ENCODE measurements at regions not wholly inside any gene's neighbourhood (a gene's known extent, or its start where the extent isn't known, plus 50 kb on each side); places are given as distances from the start of the nearest gene placed in this dataset.
"Not testable (repeated sequence)": the region's sequence is repeated elsewhere in the genome, so short reads cannot be mapped to it uniquely, and the experiment has no call there.

DNA sequence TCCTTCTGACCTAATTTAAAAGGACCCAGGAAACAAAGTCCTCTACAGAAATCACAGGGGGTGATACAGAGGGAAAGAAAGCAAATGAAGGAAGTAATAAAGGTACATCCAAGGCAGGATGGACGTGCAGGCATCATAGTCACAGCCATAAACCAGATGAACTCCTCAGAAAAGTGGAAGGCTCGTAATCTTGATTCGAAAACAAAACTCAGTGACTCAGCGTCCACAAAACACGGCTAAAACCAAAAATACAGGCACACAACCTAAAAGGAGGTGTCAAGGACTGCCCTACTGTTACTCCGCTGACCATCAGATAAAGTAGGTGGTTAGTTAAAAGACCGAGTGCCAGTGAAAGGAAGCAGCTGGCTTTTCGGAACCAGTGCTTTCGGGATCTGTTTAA lies 81.5 kb downstream of the TRIM69 start:
- H3K4me3 ChIP-seq (replicated peaks in 1 of 2; ENCODE audit: low read depth in 2 of 2, low read length in 2 of 2); DNase-seq (ENCODE audit: low read depth in 2 of 2): not testable (repeated sequence)

GRCh38 chr15:44819331-44819987 lies 83.1 kb downstream of the TRIM69 start:
- DNase-seq (ENCODE audit: low read depth in 2 of 2): peak; percentile 47 to 52
- H3K4me3 ChIP-seq (replicated peaks in 1 of 2; ENCODE audit: low read depth in 2 of 2, low read length in 2 of 2): not testable (repeated sequence)

DNA sequence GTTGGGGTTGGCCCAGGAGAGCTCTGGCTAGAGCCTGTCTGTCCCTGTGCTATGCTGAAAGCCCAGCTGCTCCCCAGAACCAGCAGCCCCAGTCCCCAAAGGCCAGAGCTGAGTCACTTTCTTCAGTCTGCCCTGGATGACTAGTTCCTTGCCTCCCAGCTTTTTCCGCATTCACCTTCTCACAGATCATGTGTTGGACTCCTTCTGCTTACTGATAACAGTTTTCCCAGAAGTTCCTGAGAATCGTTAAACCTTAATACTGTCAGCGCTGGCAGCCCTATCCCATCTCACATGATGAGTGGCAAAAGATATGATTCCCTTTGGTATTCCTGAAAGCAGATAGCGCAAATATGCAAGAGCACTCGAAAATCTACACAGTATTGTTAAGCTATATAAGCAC lies 84.2 kb downstream of the TRIM69 start:
- DNase-seq (ENCODE audit: low read depth in 2 of 2): peak in 1 of 2 donors; percentile 40
- H3K4me3 ChIP-seq (replicated peaks in 1 of 2; ENCODE audit: low read depth in 2 of 2, low read length in 2 of 2): not testable (repeated sequence)

DNA sequence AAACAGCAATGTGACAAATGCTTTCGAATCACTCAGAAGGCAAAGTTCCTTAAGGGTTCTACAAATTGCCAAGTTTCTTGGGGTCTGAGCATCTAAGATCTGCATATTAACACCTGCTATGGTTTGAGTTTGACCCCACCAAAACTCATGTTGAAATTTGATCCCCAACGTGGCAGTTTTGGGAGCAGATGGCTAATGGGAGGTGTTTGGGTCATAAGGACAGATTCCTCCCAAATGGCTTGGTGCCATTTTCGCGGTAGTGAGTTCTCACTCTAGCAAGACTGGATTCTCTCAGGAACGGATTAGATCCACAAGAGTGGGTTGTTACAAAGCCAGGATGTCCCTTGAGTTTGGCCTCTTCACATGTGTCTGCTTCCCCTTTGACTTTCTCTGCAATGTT lies 84.6 kb downstream of the TRIM69 start:
- DNase-seq (ENCODE audit: low read depth in 2 of 2); H3K4me3 ChIP-seq (replicated peaks in 1 of 2; ENCODE audit: low read depth in 2 of 2, low read length in 2 of 2): not testable (repeated sequence)

GRCh38 chr15:44824277-44825145 lies 88.2 kb downstream of the TRIM69 start:
- H3K4me3 ChIP-seq (replicated peaks in 1 of 2; ENCODE audit: low read depth in 2 of 2, low read length in 2 of 2); DNase-seq (ENCODE audit: low read depth in 2 of 2): not testable (repeated sequence)

- not testable (repeated sequence) for H3K4me3 ChIP-seq (replicated peaks in 1 of 2; ENCODE audit: low read depth in 2 of 2, low read length in 2 of 2); DNase-seq (ENCODE audit: low read depth in 2 of 2)
Observed at GRCh38 chr15:44826583-44826982, 90.3 kb downstream of the TRIM69 start.

- DNase-seq (ENCODE audit: low read depth in 2 of 2): not testable (repeated sequence)
Observed at GRCh38 chr15:44828229-44828914, 92.0 kb downstream of the TRIM69 start.

GRCh38 chr15:44829150-44829549 lies 92.8 kb downstream of the TRIM69 start:
- not testable (repeated sequence) for DNase-seq (ENCODE audit: low read depth in 2 of 2)

More at GRCh38 chr15:44828229-44828914, 92.0 kb downstream of the TRIM69 start:
- H3K4me3 ChIP-seq (replicated peaks in 1 of 2; ENCODE audit: low read depth in 2 of 2, low read length in 2 of 2): not testable (repeated sequence)

GRCh38 chr15:44830692-44831408 lies 94.5 kb downstream of the TRIM69 start:
- not testable (repeated sequence) for H3K4me3 ChIP-seq (replicated peaks in 1 of 2; ENCODE audit: low read depth in 2 of 2, low read length in 2 of 2)
- peak in 1 of 2 donors; percentile 14 for DNase-seq (ENCODE audit: low read depth in 2 of 2)

More at GRCh38 chr15:44829150-44829549, 92.8 kb downstream of the TRIM69 start:
- H3K4me3 ChIP-seq (replicated peaks in 1 of 2; ENCODE audit: low read depth in 2 of 2, low read length in 2 of 2): not testable (repeated sequence)

GRCh38 chr15:44831409-44831741 lies 95.0 kb downstream of the TRIM69 start:
- not testable (repeated sequence) for H3K4me3 ChIP-seq (replicated peaks in 1 of 2; ENCODE audit: low read depth in 2 of 2, low read length in 2 of 2); DNase-seq (ENCODE audit: low read depth in 2 of 2)

- not testable (repeated sequence) for H3K4me3 ChIP-seq (replicated peaks in 1 of 2; ENCODE audit: low read depth in 2 of 2, low read length in 2 of 2); DNase-seq (ENCODE audit: low read depth in 2 of 2)
Observed at GRCh38 chr15:44832133-44832532, 95.8 kb downstream of the TRIM69 start.

GRCh38 chr15:44833081-44833480 lies 96.8 kb downstream of the TRIM69 start:
- H3K4me3 ChIP-seq (replicated peaks in 1 of 2; ENCODE audit: low read depth in 2 of 2, low read length in 2 of 2); DNase-seq (ENCODE audit: low read depth in 2 of 2): not testable (repeated sequence)

DNA sequence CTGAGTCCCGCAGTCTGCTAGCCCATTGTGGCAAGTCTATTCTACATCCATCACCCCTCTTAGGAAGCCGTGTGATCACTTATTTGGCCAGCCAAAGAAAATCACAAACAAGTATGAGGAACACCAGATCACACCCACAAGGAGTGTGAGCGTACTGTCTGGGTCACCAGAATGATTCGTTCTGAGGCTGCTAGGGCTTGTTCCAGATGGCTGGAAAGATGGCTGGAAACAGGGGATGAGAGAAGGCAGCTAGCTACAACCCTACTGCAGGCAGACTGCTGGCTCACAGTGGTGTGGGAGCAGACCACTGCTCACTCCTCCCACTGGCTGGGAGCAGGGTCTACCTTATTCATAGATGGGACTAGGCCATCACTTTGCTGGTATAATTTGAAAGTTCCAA lies 97.4 kb downstream of the TRIM69 start:
- not testable (repeated sequence) for H3K4me3 ChIP-seq (replicated peaks in 1 of 2; ENCODE audit: low read depth in 2 of 2, low read length in 2 of 2); DNase-seq (ENCODE audit: low read depth in 2 of 2)

DNA sequence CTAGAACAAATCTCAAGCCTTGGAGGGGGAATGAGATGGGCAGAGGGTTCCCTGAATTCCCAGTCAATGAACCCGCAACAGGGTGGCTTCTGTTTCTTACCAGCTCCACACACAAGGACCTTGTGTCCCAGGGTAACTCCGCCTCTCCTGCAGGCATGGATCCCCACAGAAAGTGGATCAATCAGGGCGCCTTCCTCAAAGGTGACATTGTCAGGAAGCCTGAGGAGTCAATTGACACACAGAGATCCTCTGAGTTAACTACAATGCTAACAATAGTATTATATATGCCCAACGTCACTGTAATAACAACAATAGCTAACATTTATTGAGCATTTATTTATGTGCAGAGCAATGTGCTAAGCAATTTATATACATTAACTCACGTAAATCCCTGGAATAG lies 98.8 kb downstream of the TRIM69 start:
- not testable (repeated sequence) for H3K4me3 ChIP-seq (replicated peaks in 1 of 2; ENCODE audit: low read depth in 2 of 2, low read length in 2 of 2); DNase-seq (ENCODE audit: low read depth in 2 of 2)

Data from cardiac fibroblast (primary cell).